K562 (cell line): ENCODE measurements at regions not wholly inside any gene's neighbourhood (a gene's known extent, or its start where the extent isn't known, plus 50 kb on each side); places are given as distances from the start of the nearest gene placed in this dataset.

Source experiments
- GABPA ChIP-seq: fragments of 200-800 bp; sonication (Bioruptor generic); conservative IDR thresholded peaks from 2 replicates; pipeline ENCODE4 v1.6.1; 2016; ENCODE audit warnings: low read depth, missing genetic modification characterization, missing compliant biosample characterization
- MAFK ChIP-seq: IDR thresholded peaks from 2 replicates; pipeline ENCODE4 v1.6.1; 2011; ENCODE audit warnings: low read length, improper control_type of control experiment
- SMARCC2 ChIP-seq: fragments of 450-650 bp; IDR thresholded peaks from 2 replicates; pipeline ENCODE4 v1.6.1; 2017; ENCODE audit warnings: antibody characterized with exemption, moderate library complexity, mild to moderate bottlenecking, low read depth
- SRF ChIP-seq, 2 experiments: fragments of 250-450, 450-650 bp in 1 of 2; sonication (Bioruptor Pico) in 1 of 2; sonication (generic) in 1 of 2; formaldehyde crosslinking; IDR thresholded peaks; 2 replicates each; pipeline versions ENCODE4 v1.5.0 to v1.5.1; 2020 to 2022; ENCODE audit warnings: mild to moderate bottlenecking in 1 of 2, missing genetic modification reagents in 1 of 2

GRCh38 chr3:106058475-106058874, 189.7 kb upstream of the CBLB start:
- TF ChIP-seq GABPA (no peak), MAFK (no peak), SRF (CRISPR knock-in tag; IDR thresholded peaks at IDR 0.05) (no peak), SMARCC2 (no peak)
